ENCODE measurements at regions not wholly inside any gene's neighbourhood (a gene's known extent, or its start where the extent isn't known, plus 50 kb on each side); places are given as distances from the start of the nearest gene placed in this dataset.

- intact Hi-C loops (cut with DNase I; ENCODE audit: low total_unique reads), result no loop called here
- no peaks in the 10 kb centered on the region for H3K36me3 ChIP-seq
- no peak for DNase-seq
- no peaks in the 10 kb centered on the region for H3K4me1 ChIP-seq
- no peak overlapping the region for H3K4me3 ChIP-seq
- H3K27ac ChIP-seq, result no peak overlapping the region
- H3K9me3 ChIP-seq, result no peaks in the 10 kb centered on the region
- TF ChIP-seq, protein P1, sequence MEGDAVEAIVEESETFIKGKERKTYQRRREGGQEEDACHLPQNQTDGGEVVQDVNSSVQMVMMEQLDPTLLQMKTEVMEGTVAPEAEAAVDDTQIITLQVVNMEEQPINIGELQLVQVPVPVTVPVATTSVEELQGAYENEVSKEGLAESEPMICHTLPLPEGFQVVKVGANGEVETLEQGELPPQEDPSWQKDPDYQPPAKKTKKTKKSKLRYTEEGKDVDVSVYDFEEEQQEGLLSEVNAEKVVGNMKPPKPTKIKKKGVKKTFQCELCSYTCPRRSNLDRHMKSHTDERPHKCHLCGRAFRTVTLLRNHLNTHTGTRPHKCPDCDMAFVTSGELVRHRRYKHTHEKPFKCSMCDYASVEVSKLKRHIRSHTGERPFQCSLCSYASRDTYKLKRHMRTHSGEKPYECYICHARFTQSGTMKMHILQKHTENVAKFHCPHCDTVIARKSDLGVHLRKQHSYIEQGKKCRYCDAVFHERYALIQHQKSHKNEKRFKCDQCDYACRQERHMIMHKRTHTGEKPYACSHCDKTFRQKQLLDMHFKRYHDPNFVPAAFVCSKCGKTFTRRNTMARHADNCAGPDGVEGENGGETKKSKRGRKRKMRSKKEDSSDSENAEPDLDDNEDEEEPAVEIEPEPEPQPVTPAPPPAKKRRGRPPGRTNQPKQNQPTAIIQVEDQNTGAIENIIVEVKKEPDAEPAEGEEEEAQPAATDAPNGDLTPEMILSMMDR (IDR thresholded peaks at IDR 0.05), result no peak
- no peak for TF ChIP-seq POLR2A (IDR thresholded peaks at IDR 0.05)
- no peaks in the 10 kb centered on the region for H3K27me3 ChIP-seq
Measured at GRCh38 chr4:138032222-138032621, 209.9 kb downstream of the SLC7A11 start.

- Histone ChIP-seq H3K36me3 (no peaks in the 10 kb centered on the region), H3K27me3 (no peaks in the 10 kb centered on the region), H3K4me1 (no peaks in the 10 kb centered on the region), H3K9me3 (no peaks in the 10 kb centered on the region), H3K27ac (no peak overlapping the region), H3K4me3 (no peak overlapping the region)
- DNase-seq, result no peak
- no peak for TF ChIP-seq POLR2A (IDR thresholded peaks at IDR 0.05)
- TF ChIP-seq, protein P1 (IDR thresholded peaks at IDR 0.05), result no peak
- intact Hi-C loops (cut with DNase I; ENCODE audit: low total_unique reads), result no loop called here
Measured at GRCh38 chr4:138030375-138030774, 211.8 kb downstream of the SLC7A11 start.

DNA sequence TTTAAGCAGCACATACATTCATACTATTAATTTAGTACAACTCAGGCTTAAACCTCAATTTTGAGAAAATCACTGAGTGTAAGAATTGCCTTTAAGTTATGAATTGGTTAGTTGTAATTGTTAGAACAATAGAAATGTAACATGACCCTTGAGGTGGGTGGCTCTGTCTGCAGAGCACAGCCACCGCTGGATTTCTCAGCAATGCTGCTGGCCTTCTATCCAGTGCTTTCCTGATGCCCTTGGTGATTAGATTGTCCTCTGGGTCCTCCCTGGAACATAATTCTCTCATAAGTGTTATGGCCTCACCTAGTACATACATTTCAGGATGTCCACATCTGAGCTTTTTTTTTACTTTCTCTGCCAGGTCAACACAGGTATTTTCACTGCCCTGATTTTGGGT is 213.2 kb downstream of the SLC7A11 start:
- no peaks in the 10 kb centered on the region for H3K36me3 ChIP-seq
- H3K4me1 ChIP-seq, result no peaks in the 10 kb centered on the region
- TF ChIP-seq, protein P1 (IDR thresholded peaks at IDR 0.05), result no peak
- no peak for TF ChIP-seq POLR2A (IDR thresholded peaks at IDR 0.05)
- intact Hi-C loops (cut with DNase I; ENCODE audit: low total_unique reads), result no loop called here
- no peak for DNase-seq
- H3K4me3 ChIP-seq, result no peak overlapping the region
- H3K9me3 ChIP-seq, result no peaks in the 10 kb centered on the region
- no peaks in the 10 kb centered on the region for H3K27me3 ChIP-seq
- no peak overlapping the region for H3K27ac ChIP-seq

DNA sequence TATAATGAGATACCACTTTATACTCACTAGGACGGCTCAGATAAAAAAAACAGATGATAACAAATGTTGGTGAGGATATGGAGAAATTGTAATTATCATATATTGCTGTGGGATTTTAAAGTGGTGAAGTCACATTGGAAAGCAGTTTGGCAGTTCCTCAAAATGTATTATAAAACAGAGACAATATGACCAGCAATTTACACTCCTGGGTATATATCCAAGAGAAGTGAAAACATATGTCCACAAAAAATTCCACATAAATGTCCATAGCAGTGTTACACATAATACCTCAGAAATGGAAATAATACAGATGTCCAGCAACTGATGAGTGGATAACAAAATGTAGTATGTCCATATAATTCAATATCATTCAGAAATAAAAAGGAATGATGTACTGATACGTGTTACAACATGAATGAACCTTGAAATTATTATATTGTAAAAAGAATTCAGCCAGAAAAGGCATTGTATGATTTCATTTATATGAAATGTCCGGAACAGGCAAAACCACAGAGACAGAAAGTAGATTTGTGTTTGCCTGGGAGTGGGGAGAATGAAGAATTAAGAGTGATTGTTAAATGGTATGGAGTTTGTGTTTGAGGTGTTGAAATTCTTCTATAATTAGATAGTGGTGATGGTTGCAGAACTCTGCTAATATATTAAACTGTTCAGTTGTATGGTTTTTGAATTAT is 220.9 kb downstream of the SLC7A11 start:
- no peak for DNase-seq

DNA sequence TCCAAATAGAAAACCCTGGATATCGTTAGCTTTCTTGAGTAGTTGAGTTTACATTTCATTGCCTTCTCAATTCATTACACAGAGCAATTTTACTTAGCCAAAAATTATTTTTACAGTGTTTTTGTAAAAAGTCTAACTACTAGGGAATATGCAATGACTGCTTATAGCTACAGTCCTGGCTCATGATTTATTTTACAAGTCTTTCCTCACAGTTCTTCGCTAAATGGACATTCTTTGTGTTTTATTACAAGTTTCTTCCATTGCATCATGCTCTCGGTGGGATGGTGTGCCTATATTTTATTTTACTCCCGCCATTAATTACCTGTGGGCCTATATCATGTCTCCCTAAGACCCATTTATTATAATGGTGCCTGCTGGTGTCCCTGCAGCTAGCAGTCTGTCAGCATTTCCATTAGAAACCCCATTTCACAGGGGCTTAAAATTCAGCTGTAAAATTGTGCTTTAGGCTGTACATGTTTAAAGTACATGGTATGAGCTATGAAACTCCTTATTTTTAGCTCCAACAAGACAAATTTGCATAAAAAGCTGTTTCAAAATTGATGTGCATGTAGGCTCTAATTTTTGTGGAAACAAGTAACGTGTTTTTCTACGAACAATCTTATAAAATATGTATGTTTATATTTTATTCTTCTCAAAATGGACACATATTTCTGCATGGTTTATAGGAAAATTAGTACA is 227.4 kb downstream of the SLC7A11 start:
- intact Hi-C loops (cut with DNase I; ENCODE audit: low total_unique reads), result no loop called here
- TF ChIP-seq POLR2A (IDR thresholded peaks at IDR 0.05), result no peak
- TF ChIP-seq, protein P1 (IDR thresholded peaks at IDR 0.05), result no peak

More for the DNA sequence above, 220.9 kb downstream of the SLC7A11 start:
- Histone ChIP-seq H3K4me3 (no peak overlapping the region), H3K36me3 (no peaks in the 10 kb centered on the region), H3K9me3 (no peaks in the 10 kb centered on the region), H3K27me3 (no peaks in the 10 kb centered on the region), H3K4me1 (no peaks in the 10 kb centered on the region), H3K27ac (no peak overlapping the region)
- intact Hi-C loops (cut with DNase I; ENCODE audit: low total_unique reads), result no loop called here
- no peak for TF ChIP-seq POLR2A (IDR thresholded peaks at IDR 0.05)
- TF ChIP-seq, protein P1 (IDR thresholded peaks at IDR 0.05), result no peak

More for the DNA sequence above, 227.4 kb downstream of the SLC7A11 start:
- Histone ChIP-seq H3K4me3 (no peak overlapping the region), H3K36me3 (peaks cover 0 to 2% of the 10 kb centered on the region in 2 donors), H3K27ac (no peak overlapping the region), H3K27me3 (no peaks in the 10 kb centered on the region), H3K9me3 (no peaks in the 10 kb centered on the region), H3K4me1 (no peaks in the 10 kb centered on the region)
- DNase-seq, result no peak
